LoVo (cell line): ENCODE measurements at regions not wholly inside any gene's neighbourhood (a gene's known extent, or its start where the extent isn't known, plus 50 kb on each side); places are given as distances from the start of the nearest gene placed in this dataset.
"Not testable (repeated sequence)": the region's sequence is repeated elsewhere in the genome, so short reads cannot be mapped to it uniquely, and the experiment has no call there.

Experiments
- DNase-seq: peaks from one replicate; pipeline ENCODE4 v3.0.0-alpha.2; 2016; ENCODE audit warnings: low spot score

DNA sequence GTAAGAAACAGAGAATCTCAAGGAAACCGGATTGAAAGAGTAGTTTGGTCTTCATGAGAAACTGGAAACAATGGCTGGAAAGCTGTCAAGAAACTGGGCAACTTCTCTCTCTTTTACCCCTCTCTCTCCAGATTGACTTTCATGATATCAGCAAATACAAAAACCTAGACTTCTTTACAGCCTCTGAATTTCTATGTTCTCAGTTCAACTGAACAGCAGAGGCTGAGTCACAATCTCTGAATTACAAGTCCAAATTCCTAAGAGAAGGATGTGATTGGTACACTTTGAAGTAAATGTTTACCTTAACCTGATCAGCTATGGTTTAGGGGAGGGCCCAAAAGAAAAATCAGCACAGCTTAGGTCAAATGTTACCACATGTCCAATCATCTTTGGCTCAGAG is 974.9 kb downstream of the RPA4 start:
- no peak for DNase-seq

DNA sequence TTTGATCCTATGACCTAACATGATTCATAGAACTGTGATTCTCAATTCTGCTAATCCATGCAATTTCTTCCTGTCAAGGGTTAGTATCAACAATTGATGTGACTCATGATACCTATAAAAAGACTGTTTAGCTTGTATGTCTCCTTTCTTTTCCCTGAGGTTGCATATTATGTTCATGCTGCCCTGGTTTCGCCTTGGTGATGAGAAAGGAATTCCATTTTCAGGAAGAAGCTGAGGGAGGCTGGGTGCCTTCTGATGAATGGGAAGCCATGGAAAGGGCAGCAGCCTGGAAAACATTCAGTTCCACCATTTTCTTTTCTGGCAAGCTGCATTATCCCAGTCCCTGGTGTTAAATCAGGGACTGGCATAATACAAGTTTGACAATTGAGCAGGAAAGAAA is 976.5 kb downstream of the RPA4 start:
- no peak for DNase-seq

DNA sequence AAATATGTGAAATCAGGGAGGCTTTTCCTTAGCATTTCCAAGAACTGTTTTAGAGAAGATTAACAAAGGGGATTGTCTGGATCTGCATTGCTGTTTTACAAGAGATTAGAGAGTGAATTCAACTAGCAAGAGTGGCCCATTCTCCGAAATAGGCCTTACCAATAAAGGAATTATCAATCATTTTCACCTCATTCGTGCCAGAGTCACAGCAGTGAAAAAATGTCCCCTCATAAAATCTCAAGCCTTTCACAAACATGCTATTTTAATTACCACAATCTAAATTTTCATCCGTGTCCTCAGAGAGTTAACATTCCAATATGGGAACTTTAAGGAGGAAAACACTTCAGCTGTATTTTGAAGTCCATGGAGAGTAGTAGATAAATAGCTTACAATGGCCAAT is 979.6 kb downstream of the RPA4 start:
- DNase-seq, result no peak

DNA sequence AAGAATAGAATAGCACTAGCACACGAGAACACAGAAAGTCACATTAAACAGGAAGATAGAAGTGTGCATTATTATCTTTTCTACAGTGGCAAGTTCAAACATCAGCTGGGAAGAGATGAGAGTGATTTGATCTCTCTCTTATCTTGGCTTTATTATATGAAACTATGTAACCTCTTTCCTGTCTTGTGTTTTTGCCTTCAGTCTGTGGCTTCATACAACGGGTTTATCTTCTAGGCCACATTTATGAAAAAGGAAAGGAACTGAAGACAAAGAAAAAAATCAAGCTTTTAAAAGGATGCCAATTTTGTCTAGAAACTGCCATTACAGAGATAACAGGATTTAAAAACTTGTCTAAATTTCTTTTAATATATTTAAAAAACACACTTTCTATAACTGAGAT is 983.6 kb downstream of the RPA4 start:
- no peak for DNase-seq

GRCh38 chrX:97876697-97877407 is 993.1 kb downstream of the RPA4 start:
- DNase-seq, result no peak

GRCh38 chrX:97882306-97882705 is 998.6 kb downstream of the RPA4 start:
- no peak for DNase-seq

DNA sequence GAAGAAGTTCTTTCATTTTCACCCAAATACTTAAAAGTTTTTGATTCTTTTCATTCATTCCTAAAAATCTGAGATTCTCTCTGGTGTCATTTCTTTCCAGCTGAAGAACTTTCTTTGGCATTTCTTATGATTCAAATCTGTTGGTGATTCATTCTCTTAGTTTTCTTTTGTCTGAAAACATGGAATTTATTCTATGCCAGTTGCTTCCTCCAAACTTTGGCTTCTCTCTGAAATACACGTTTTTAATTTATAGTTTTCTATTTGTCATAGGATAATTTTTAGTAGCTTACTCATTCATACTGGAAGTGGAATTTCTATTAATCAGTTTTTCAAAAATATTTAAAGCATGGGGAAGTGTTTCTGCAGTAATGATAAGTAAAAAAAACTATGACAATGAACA is 1012.0 kb downstream of the RPA4 start:
- DNase-seq, result no peak

- DNase-seq, result no peak
Measured at GRCh38 chrX:97897998-97898397, 1014.3 kb downstream of the RPA4 start.

DNA sequence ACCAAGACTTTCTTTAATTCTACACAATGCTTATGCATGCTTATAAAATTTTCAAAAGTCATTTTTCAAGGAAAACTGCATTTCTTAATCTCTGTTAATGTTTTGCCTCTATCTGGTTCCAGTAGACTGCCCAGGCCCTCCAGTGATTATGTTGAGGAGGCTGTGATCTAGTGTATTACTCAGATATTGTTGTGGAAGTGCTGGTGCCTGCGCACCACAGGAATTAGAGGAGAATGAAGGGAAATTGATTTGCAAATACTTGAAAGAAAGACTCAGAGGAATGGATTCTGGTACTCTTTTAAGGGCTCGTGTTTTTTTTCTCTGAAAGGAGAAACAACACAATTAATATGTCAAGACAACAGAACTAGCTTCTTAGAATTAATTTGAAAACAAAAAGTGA is 1015.1 kb downstream of the RPA4 start:
- no peak for DNase-seq

DNA sequence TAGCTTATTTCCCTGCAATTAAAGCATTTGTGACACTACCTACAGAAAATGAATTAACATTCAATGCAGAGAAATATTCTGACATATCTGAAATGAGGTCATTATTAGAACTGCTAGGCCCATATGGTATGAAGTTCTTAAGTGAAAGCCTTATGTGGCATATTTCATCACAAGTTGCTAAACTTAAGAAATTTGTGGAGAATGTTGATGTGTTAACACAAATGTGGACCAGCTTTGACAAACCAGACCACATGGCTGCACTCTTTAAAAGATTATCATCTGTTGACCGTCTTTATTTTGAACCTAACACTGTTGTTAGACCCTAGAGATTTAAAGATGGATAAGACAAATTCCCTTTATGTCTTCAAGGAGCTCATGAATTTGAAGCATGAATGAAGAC is 1024.1 kb downstream of the RPA4 start:
- DNase-seq, result no peak

DNA sequence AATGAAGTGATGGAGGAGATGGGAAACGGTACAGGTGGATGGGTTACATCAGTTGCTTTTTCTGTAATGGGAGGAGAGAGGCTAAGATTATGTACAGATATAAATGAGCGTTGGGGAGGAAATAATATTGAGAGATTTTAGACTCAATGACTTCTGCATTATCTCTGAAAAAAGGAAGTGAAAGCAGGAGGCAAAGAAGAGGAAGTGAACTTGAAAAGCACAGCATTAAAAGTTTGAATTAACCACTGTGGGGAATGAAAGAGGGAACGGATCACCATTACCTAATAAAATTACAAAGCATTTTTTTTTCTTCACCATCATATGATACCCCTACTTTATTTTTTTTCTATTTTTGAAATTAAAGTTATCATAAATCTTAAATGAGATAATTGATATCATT is 1025.5 kb downstream of the RPA4 start:
- no peak for DNase-seq

DNA sequence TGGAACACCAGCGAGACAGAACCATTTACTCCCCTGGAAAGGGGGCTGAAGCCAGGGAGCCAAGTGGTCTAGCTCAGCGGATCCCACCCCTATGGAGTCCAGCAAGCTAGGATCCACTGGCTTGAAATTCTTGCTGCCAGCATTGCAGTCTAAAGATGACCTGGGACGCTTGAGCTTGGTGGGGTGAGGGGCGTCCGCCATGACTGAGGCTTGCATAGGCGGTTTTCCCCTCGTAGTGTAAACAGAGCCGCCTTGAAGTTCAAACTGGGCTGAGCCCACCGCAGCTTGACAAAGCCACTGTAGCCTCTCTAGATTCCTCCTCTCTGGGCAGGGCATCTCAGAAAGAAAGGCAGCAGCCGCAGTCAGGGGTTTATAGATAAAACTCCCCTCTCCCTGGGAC is 1031.7 kb downstream of the RPA4 start:
- DNase-seq, result not testable (repeated sequence)

DNA sequence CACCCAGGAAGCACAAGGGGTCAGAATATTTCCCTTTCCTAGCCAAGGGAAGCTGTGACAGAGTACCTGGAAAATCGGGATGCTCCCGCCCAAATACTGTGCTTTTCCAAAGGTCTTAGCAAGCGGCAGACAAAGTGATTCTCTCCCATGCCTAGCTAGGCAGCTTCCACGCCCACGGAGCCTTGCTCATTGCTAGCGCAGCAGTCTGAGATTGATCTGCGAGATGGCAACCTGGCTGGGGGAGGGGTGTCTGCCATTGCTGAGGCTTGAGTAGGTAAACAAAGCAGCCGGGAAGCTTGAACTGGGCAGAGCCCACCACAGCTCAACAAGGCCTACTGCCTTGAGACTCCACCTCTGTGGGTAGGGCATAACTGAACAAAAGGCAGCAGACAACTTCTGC is 1037.5 kb downstream of the RPA4 start:
- not testable (repeated sequence) for DNase-seq

DNA sequence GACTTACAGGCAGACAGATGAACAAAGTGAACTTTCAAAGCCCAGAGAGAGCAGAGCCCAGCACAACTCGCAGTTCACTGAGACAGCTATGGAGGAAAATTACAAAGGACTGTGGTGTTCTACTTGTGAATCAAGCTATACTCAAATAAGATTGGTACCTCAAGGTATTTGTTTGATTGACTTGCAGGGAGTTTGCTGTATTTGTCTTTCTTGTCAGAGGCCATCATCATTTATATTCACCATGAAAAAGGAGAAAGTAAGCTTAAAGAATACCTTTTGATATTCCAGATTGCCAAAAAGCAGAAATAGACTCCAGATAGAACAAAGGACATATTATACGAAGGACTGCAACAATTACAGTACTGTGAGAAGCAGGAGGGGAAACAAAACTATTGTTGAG is 1047.9 kb downstream of the RPA4 start:
- DNase-seq, result no peak

DNA sequence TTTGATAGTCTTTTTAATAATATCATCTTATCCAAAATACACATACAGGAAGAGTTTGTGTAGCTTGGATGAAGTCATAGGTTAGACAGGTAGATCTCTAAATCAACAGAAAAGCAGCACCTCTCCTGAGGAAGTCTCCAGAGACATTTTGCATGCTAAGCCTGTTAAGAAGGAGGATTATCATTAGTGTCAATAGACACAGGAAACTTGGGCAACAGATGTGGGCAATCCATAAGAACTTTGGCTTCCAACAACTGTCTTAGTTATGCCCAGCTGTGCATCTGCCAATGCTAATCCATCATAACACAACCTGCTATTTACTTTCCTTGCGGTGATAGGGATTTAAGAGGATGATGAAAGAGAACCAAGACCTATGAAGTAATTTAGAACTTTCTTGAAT is 1052.6 kb downstream of the RPA4 start:
- no peak for DNase-seq

DNA sequence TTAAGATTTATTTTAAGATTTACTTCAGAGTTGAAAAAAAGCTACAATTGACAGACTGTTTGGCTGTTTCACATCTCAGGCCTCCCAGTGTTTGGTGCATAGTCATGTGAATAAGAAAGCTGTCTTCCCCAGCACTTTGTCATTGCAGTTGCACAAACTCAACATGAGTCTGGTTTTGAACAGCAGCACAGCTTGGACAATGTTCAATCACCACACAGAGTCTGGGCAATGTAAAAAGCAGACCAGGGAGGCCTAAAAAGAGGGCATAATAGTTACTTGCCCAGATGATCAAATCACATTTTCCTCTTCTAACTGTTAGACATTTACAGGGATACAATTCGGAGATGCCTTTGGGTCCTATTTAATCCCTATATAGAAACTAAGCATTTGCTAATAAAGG is 1055.0 kb downstream of the RPA4 start:
- DNase-seq, result no peak

DNA sequence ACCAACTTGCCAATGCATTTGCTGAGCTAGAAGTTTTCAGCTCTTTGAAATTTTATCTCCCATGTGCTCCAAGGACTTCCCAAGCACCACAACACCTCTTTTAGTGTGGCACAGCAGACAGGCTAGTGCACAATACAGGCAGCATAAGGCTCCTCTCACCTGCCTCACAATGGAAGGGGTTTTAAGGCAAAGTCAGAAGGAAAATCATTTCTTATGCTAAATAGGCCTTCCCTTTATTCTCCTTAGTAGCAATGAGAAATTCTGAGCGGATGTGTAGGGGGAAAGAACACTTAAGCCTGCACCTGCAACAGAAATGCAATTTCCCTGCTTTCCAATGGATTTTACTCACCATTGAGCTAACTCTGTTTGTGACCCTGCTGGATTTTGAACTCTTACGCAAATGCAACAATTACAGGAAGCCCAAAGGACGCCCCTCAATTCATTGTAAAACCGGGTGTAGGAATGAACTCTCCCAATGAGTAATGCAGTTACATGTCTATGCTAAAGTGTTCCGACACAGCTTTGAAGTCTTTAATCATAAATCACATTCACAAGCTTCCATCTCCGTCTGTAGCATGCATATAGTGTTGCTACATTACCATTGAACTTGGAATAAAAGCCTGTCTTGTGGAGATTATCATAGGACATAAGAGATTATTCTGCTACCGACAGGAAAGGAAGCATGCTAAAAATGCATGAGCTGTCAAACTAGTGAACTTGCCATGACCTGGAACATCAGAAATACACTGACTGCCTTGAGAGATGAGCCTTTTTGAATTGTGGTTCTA is 1084.9 kb downstream of the RPA4 start:
- no peak for DNase-seq

- no peak for DNase-seq
Measured at GRCh38 chrX:97984641-97985040, 1100.9 kb downstream of the RPA4 start.

GRCh38 chrX:97985096-97985495 is 1101.4 kb downstream of the RPA4 start:
- no peak for DNase-seq

DNA sequence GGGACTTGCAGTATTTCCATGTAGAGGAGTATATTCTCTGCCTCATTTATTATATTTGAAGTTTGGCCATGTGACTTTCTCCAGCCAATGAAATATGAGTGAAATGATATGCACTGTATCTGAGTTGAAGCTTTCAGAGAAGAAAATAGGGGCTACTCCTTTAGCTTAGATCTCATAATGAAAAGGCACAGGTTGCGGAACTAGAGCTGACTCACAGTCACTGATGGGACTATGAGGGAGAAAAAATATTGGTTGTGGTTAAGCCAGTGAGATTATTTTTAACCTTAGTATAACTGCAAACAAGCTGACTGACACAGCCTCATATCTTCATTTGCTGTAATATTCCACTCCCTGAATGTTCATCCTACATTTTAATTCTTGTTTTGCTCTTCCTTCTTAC is 1104.3 kb downstream of the RPA4 start:
- no peak for DNase-seq

DNA sequence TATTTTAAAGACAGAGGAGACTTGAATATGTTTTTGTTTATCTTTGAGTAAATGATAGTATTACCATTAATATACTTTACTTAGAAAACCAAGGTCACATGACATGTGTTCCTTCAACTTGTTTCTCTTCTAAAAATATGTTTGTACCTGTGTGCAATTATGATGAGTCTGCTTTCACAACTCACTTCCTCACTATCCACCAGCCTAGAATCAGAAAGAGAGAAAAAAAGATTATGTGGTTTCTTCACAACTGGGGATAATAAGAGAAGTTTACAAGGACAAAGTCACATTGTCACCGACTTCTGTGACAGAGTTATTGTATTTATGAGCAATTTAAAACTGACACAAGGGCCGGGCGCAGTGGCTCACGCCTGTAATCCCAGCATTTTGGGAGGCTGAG is 1112.1 kb downstream of the RPA4 start:
- no peak for DNase-seq

DNA sequence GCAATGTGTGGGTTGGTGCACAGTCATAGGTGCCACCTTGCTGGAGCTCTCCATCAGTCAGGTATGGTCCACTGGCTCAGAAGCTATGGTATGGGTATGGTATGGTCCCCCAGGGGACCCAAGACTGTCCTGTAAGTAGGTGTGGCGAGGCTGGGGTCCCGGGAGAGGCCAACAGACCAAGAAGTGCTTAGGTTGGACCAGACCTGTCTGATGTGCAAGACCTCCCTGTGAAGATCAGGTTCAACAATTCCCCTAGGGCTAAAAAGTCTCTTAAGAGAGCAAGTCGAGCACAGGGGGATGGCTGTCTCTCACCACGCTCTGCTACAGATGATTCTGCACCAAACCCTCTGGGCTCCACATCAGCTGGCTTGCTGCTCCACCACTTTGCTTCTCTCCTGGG is 1145.0 kb downstream of the RPA4 start:
- no peak for DNase-seq

DNA sequence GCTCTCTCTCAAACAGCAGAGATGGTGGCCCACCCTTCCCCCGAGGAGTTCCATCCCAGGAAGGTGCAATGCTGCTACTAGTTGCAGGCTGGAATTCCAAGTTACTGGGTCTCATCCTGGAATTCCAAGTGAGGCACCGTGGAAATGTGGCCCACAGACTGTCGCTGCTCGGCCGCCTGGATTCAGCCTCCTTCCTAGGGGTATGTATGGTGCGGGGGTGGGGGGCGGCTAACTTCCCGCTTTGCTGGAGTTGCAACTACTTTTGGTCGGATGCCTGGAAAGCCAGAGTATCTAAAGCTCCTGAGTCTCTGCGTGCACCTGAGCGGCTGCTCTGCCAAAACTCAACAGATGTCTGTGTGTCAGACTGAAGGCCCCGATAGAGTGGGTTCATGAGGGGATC is 1146.2 kb downstream of the RPA4 start:
- DNase-seq, result no peak

DNA sequence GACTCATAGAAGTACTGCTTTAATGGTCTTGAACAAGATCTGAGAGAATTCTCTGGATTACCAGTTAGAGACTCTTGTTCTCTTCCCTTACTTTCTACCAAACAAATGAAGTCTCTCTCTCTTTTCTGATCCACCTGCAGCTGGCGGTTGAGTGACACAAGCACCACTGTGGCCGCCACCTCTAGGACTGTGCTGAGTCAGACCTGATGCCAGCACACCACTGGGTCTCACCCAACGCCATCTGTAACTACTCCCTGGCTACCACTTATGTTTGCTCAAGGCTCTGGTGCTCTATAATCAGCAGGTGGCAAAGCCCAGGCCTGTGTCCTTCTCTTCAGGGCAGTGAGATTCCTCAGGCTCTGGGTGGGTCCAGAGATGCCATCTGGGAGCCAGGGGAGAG is 1173.5 kb downstream of the RPA4 start:
- no peak for DNase-seq
